ENCODE measurements at regions not wholly inside any gene's neighbourhood (a gene's known extent, or its start where the extent isn't known, plus 50 kb on each side); places are given as distances from the start of the nearest gene placed in this dataset.

- no peak for TF ChIP-seq CTCF (IDR thresholded peaks at IDR 0.05; ENCODE audit: insufficient read depth, low read length, poor library complexity, severe bottlenecking)
- TF ChIP-seq EZH2phosphoT487 (conservative IDR thresholded peaks at IDR 0.05; ENCODE audit: low read length), result no peak
Observed at GRCh38 chr22:49207008-49208003, 620.4 kb downstream of the BRD1 start.
